ENCODE measurements at regions not wholly inside any gene's neighbourhood (a gene's known extent, or its start where the extent isn't known, plus 50 kb on each side); places are given as distances from the start of the nearest gene placed in this dataset.

DNA sequence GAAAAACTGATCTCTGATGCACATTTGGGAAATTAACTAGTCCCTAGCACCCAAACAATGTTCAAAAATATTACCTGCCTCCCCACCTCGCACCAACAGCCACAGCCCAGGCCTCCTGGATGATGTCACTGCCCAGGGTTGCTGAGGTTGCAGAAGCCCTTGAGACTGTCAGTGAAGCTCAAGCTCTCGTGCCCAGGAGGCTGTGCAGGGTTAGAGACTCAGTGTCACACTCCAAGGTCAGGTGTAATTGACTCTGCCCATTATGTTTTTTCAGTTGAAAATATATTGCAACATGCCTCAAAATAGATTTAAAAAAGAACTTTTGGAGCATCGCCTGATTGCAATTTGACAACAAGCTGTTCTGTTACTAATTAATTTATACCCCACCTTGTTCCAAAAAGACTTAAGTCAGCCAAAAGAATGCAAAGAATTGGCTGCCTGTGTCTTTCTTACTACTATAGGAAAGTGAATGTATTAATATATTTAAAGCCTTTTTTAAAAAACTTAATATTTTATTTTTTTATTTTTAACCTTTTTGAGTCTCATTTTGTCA lies 72.3 kb downstream of the CMAS start:
- TF ChIP-seq CTCF (IDR thresholded peaks at IDR 0.05) (no peak), GATA2 (CRISPR knock-in tag; IDR thresholded peaks at IDR 0.05) (no peak), RXRA (IDR thresholded peaks at IDR 0.05; ENCODE audit: borderline replicate concordance, low read depth) (no peak), CHD2 (IDR thresholded peaks at IDR 0.05; ENCODE audit: low read length, partially characterized antibody) (no peak), POLR2AphosphoS5 (IDR thresholded peaks at IDR 0.05; ENCODE audit: low read depth, low read length) (no peak), EZH2phosphoT487 (IDR thresholded peaks at IDR 0.05; ENCODE audit: borderline replicate concordance, low read depth) (no peak), RAD21 (IDR thresholded peaks at IDR 0.05; ENCODE audit: low read length) (no peak), MEF2A (IDR thresholded peaks at IDR 0.05; ENCODE audit: borderline replicate concordance, low read depth) (no peak), TEAD4 (IDR thresholded peaks at IDR 0.05; ENCODE audit: borderline replicate concordance, insufficient read depth) (no peak)

Data from SK-N-SH (cell line).